ENCODE measurements at regions not wholly inside any gene's neighbourhood (a gene's known extent, or its start where the extent isn't known, plus 50 kb on each side); places are given as distances from the start of the nearest gene placed in this dataset.

DNA sequence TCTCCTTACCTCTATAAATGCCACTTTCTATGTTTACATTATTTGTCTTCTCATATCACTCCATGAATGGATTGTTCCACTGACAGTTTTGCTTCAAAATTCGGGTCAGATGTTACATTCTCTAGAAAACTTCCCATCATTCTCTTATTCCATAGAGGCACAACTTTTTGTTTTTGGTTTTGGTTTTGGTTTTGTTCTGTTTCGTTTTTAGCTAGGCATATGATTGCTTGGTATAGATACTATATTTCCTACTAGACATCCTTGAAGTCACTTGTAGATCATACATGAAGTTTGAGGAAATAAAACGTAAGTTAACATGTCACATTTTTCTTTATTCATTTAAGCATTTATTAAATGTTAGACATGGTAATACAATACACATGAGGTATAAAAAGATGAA, 961.0 kb downstream of the PCDH18 start:
- H3K9ac ChIP-seq (ENCODE audit: low read length): no peak overlapping the region
- no peaks in the 10 kb centered on the region for H3K79me2 ChIP-seq (ENCODE audit: insufficient read depth, low read length)
- no peaks in the 10 kb centered on the region for H3K9me3 ChIP-seq (ENCODE audit: low read length)
- no peak overlapping the region for H3K4me2 ChIP-seq (ENCODE audit: low read length)
- no peak overlapping the region for H3K27ac ChIP-seq (ENCODE audit: low read depth, low read length, poor library complexity, severe bottlenecking)
- no peaks in the 10 kb centered on the region for H4K20me1 ChIP-seq (ENCODE audit: insufficient read depth, low read length)
- H3K27me3 ChIP-seq (ENCODE audit: insufficient read depth, low read length): no peaks in the 10 kb centered on the region
- no peaks in the 10 kb centered on the region for H3K36me3 ChIP-seq (ENCODE audit: insufficient read depth, low read length)
- no peaks in the 10 kb centered on the region for H3K4me1 ChIP-seq (ENCODE audit: insufficient read depth, low read length, severe bottlenecking)
- no peak for TF ChIP-seq EZH2 (IDR thresholded peaks at IDR 0.05; ENCODE audit: borderline replicate concordance, low read length)
- TF ChIP-seq, protein P1, sequence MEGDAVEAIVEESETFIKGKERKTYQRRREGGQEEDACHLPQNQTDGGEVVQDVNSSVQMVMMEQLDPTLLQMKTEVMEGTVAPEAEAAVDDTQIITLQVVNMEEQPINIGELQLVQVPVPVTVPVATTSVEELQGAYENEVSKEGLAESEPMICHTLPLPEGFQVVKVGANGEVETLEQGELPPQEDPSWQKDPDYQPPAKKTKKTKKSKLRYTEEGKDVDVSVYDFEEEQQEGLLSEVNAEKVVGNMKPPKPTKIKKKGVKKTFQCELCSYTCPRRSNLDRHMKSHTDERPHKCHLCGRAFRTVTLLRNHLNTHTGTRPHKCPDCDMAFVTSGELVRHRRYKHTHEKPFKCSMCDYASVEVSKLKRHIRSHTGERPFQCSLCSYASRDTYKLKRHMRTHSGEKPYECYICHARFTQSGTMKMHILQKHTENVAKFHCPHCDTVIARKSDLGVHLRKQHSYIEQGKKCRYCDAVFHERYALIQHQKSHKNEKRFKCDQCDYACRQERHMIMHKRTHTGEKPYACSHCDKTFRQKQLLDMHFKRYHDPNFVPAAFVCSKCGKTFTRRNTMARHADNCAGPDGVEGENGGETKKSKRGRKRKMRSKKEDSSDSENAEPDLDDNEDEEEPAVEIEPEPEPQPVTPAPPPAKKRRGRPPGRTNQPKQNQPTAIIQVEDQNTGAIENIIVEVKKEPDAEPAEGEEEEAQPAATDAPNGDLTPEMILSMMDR (IDR thresholded peaks at IDR 0.05; ENCODE audit: low read length): no peak
- no peaks in the 10 kb centered on the region for H3K9me2 ChIP-seq (ENCODE audit: low read depth, low read length)
- H3K4me3 ChIP-seq (ENCODE audit: low read depth, low read length, poor library complexity, severe bottlenecking): no peak overlapping the region
- H3F3A ChIP-seq (ENCODE audit: insufficient read depth, low read length): no peaks in the 10 kb centered on the region
- H2AFZ ChIP-seq (ENCODE audit: low read length): no peak overlapping the region

DNA sequence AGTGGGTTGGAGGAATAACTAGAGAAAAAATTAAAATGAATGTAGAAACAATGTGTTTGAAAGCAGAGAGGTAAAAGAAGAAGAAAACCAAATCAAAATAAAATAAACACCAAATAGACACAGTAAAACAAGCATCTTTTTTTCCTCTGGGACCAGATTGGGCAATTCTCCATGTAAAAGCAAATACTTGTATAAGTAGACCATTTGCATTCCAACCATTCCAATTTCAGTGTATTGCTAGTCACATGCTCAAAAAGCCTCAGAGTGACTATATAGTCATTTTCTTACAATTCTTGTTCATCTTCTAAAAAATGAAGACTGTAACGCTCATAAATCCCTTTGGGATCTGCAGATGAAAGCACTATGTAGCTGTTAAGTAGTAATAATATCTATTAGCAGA, 969.5 kb downstream of the PCDH18 start:
- Histone ChIP-seq H3K36me3 (ENCODE audit: insufficient read depth, low read length) (no peaks in the 10 kb centered on the region), H3K9ac (ENCODE audit: low read length) (no peak overlapping the region), H2AFZ (ENCODE audit: low read length) (no peak overlapping the region), H3K79me2 (ENCODE audit: insufficient read depth, low read length) (no peaks in the 10 kb centered on the region), H3K9me3 (ENCODE audit: low read length) (no peaks in the 10 kb centered on the region), H3K4me1 (ENCODE audit: insufficient read depth, low read length, severe bottlenecking) (no peaks in the 10 kb centered on the region), H3F3A (ENCODE audit: insufficient read depth, low read length) (no peaks in the 10 kb centered on the region), H3K27me3 (ENCODE audit: insufficient read depth, low read length) (no peaks in the 10 kb centered on the region), H3K27ac (ENCODE audit: low read depth, low read length, poor library complexity, severe bottlenecking) (no peak overlapping the region), H3K4me2 (ENCODE audit: low read length) (no peak overlapping the region), H3K4me3 (ENCODE audit: low read depth, low read length, poor library complexity, severe bottlenecking) (no peak overlapping the region), H4K20me1 (ENCODE audit: insufficient read depth, low read length) (no peaks in the 10 kb centered on the region), H3K9me2 (ENCODE audit: low read depth, low read length) (no peaks in the 10 kb centered on the region)
- TF ChIP-seq, protein P1 (IDR thresholded peaks at IDR 0.05; ENCODE audit: low read length): no peak
- TF ChIP-seq EZH2 (IDR thresholded peaks at IDR 0.05; ENCODE audit: borderline replicate concordance, low read length): no peak

DNA sequence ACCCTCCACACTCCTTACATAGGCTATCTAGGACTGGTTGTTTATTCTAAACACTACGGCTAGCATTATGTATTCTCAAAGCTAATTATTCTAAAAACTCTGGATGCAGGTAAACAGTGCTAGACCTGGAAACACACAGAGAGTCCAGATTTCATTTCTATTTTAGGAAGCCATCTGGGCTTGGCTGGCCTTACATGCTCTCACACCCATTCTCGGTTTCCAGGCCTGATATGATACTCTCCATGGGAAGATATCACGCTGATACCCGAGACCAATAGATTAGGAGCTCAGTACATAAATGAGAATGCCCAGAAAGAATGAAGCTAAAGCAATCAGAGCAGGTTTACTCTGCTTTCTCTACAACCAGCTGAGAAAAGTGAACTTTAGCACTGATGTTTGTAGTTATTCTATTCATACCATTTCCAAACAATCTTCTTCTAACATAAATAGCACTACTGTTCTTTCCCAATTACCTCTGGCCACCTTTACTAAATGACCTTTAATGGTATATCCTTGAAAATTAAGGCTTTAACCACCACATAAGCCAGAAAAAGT, 973.3 kb downstream of the PCDH18 start:
- no peaks in the 10 kb centered on the region for H3K36me3 ChIP-seq (ENCODE audit: insufficient read depth, low read length)
- H3K4me1 ChIP-seq (ENCODE audit: insufficient read depth, low read length, severe bottlenecking): no peaks in the 10 kb centered on the region
- no peaks in the 10 kb centered on the region for H3K79me2 ChIP-seq (ENCODE audit: insufficient read depth, low read length)
- no peaks in the 10 kb centered on the region for H4K20me1 ChIP-seq (ENCODE audit: insufficient read depth, low read length)
- no peak overlapping the region for H3K9ac ChIP-seq (ENCODE audit: low read length)
- H3K4me2 ChIP-seq (ENCODE audit: low read length): no peak overlapping the region
- no peaks in the 10 kb centered on the region for H3F3A ChIP-seq (ENCODE audit: insufficient read depth, low read length)
- H2AFZ ChIP-seq (ENCODE audit: low read length): no peak overlapping the region
- no peaks in the 10 kb centered on the region for H3K27me3 ChIP-seq (ENCODE audit: insufficient read depth, low read length)
- no peak overlapping the region for H3K27ac ChIP-seq (ENCODE audit: low read depth, low read length, poor library complexity, severe bottlenecking)
- H3K9me2 ChIP-seq (ENCODE audit: low read depth, low read length): no peaks in the 10 kb centered on the region
- H3K9me3 ChIP-seq (ENCODE audit: low read length): no peaks in the 10 kb centered on the region
- no peak overlapping the region for H3K4me3 ChIP-seq (ENCODE audit: low read depth, low read length, poor library complexity, severe bottlenecking)
- TF ChIP-seq, protein P1 (IDR thresholded peaks at IDR 0.05; ENCODE audit: low read length): no peak
- TF ChIP-seq EZH2 (IDR thresholded peaks at IDR 0.05; ENCODE audit: borderline replicate concordance, low read length): no peak

Data from OCI-LY1 (cell line).